ENCODE measurements at regions not wholly inside any gene's neighbourhood (a gene's known extent, or its start where the extent isn't known, plus 50 kb on each side); places are given as distances from the start of the nearest gene placed in this dataset.

DNA sequence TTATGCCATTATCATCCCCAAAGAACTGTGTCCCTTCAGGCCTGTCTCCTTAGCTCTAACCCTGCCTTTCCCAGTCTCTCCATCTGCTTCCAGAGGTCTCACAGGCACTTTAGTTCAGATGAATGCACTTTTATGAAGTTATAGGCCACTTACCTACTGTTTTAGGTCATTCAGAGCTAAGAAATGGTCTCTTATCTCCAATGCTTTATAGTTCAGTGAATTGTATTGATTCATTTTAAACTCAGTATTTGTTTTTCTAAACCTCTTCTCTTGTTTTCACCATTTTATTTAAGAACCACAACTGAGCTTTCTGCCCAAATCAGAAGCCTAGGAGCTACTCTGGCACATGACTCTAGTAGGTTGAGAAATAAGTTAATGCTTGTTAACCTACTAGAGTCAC, 197.5 kb upstream of the ATP2B1 start:
- TF ChIP-seq, protein P1, sequence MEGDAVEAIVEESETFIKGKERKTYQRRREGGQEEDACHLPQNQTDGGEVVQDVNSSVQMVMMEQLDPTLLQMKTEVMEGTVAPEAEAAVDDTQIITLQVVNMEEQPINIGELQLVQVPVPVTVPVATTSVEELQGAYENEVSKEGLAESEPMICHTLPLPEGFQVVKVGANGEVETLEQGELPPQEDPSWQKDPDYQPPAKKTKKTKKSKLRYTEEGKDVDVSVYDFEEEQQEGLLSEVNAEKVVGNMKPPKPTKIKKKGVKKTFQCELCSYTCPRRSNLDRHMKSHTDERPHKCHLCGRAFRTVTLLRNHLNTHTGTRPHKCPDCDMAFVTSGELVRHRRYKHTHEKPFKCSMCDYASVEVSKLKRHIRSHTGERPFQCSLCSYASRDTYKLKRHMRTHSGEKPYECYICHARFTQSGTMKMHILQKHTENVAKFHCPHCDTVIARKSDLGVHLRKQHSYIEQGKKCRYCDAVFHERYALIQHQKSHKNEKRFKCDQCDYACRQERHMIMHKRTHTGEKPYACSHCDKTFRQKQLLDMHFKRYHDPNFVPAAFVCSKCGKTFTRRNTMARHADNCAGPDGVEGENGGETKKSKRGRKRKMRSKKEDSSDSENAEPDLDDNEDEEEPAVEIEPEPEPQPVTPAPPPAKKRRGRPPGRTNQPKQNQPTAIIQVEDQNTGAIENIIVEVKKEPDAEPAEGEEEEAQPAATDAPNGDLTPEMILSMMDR (conservative IDR thresholded peaks at IDR 0.05; ENCODE audit: low read depth, low read length), result no peak
- no peak for DNase-seq (ENCODE audit: low read depth)
- no peak overlapping the region for H3K4me3 ChIP-seq (ENCODE audit: low read length)

DNA sequence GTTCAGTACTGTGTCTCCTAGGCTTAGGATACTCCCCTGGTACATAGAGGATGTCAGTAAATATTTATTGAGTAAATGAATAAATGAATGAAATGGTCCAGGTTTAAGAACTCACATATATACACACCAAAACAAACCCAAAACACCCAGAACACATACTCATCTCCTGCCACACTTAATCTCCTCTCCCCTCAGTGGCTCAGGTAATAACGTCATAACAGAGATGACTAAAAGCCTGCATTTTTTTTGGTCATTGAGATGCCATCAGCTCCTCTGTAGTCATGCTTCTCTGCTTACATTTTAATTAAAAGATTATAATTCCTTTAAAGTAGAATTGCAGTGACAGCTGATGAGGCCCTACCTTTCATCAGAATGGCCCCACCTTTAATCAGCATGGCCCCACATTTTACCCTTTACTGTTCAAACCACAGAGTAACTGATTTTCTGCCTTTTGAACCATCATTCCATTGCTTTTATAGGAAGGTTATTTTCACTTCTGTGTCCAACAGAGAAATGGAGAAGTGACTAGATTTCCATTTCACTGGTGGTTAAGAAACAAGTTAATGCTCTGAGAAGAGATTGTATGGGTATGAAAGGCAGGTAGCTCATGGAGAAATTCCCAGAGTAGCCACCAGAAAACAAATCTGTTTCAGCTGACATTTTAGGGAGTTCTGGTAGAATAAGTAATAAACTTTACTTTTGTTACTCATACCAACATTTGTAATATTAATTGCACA, 193.4 kb upstream of the ATP2B1 start:
- no peak for DNase-seq (ENCODE audit: low read depth)
- no peak overlapping the region for H3K4me3 ChIP-seq (ENCODE audit: low read length)
- TF ChIP-seq, protein P1 (conservative IDR thresholded peaks at IDR 0.05; ENCODE audit: low read depth, low read length), result no peak

DNA sequence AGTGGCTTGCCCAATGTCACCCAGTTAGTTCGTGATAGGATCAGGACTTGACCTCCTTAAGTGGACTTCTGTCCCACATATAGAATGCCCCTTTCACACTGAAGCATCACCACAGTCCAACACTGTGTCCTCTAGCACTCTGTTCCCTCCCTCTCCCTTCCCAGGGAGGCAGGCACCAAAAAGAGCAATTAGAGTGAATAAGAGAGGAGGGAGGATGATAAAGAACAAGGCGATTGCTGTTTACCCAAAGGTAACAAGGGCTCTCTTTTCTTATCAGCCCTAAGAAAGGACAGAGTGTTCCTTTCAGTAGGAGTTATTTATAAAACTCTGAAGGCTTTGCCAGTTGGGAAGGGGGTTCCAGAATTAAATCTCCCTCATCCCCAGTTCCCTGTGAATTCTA, 192.7 kb upstream of the ATP2B1 start:
- TF ChIP-seq, protein P1 (conservative IDR thresholded peaks at IDR 0.05; ENCODE audit: low read depth, low read length), result no peak
- no peak overlapping the region for H3K4me3 ChIP-seq (ENCODE audit: low read length)
- no peak for DNase-seq (ENCODE audit: low read depth)

DNA sequence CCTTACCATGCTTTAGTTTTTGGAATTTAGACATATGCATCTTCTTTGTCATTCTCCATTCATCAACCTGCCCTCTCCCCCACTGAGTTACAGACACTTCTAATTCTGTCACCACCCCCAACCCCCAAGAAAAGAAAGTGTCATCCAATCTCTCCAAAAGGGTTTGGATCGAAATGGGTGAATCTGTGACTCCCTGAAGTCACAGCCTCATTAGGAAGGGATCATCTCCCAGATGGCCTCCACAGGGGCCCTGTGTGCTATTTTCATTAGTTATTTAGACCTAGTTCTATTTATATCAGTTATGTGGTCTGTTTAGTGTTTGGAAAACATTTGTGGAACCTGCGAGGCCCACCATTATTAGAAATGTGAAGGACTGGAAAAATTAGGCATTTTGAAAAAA, 191.0 kb upstream of the ATP2B1 start:
- DNase-seq (ENCODE audit: low read depth), result no peak
- no peak overlapping the region for H3K4me3 ChIP-seq (ENCODE audit: low read length)
- TF ChIP-seq, protein P1 (conservative IDR thresholded peaks at IDR 0.05; ENCODE audit: low read depth, low read length), result no peak

DNA sequence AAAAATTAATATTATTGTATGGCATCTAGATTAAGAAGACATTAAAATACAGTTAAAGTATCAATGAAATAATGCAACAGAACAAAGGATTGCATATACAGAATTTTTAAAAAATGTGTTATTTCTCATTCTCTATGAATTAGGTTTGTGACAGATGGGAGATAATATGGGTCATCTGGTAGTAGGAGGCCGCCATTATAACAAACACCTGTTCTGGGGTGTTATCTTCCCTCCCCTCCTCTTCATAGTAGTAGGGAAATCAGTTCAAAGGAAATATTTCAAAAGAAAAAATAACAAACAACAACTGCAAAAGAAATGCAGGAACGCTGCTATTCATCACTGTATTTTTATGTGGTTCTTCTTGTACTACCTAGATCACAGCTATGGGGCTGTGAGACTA, 187.0 kb upstream of the ATP2B1 start:
- TF ChIP-seq, protein P1 (conservative IDR thresholded peaks at IDR 0.05; ENCODE audit: low read depth, low read length), result no peak
- H3K4me3 ChIP-seq (ENCODE audit: low read length), result no peak overlapping the region
- DNase-seq (ENCODE audit: low read depth), result no peak

DNA sequence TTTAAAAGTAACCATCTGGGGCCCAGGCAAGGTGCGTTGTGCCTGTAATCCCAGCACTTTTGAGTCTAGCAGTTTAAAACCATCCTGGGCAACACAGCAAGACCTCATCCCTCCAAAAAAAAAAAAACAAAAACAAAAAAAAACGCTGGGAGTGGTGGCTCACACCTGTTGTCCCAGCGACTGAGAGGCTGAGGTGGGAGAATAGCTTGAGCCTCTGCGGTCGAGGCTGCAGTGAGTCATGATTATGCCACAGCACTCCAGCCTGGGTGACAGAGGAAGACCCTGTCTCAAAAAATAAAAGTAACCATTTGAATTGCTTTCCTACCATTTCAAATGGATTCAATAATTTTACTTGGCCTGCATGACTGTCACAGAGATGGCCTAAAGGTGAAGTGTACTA, 186.5 kb upstream of the ATP2B1 start:
- H3K4me3 ChIP-seq (ENCODE audit: low read length), result no peak overlapping the region
- no peak for DNase-seq (ENCODE audit: low read depth)
- TF ChIP-seq, protein P1 (conservative IDR thresholded peaks at IDR 0.05; ENCODE audit: low read depth, low read length), result no peak

DNA sequence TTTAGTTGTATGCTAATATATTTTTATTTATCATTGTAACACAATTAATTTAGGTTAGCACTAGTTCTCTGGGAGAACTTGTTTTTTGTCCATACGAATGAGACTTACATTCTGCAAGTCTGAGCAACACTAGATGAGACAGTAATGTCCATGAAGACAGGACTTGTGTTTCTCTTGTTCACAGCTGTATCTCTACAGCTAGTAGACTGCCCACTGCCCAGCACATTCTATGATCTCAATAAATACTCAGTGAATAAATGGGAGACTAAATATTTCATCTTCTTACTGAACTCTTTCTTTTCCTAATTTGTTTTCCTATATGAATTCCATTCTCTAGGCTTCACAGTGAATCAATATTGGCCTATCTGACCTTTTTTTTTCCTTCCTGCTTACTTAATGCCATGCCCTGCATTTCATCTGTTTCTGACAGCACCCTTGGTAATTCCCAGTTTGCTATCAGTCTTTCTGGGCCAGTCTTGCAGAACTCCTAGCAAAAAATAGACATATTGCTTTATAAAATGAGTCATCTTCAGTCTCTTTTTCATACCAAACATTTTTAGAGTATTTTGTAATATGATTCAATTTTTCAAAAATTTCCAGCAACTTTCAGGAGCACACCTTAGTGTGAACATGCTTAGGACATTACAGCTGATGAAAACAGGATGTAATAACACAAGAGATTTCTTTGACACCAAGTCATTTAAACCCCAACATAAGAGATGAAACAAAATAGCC, 185.5 kb upstream of the ATP2B1 start:
- TF ChIP-seq, protein P1 (conservative IDR thresholded peaks at IDR 0.05; ENCODE audit: low read depth, low read length), result no peak
- DNase-seq (ENCODE audit: low read depth), result no peak
- no peak overlapping the region for H3K4me3 ChIP-seq (ENCODE audit: low read length)

Measured in retinal pigment epithelial cell (primary cell).